Activated gamma-delta T cell treated with Interleukin-2 at 50 U/mL for 16 hours (primary cell): ENCODE measurements at regions not wholly inside any gene's neighbourhood (a gene's known extent, or its start where the extent isn't known, plus 50 kb on each side); places are given as distances from the start of the nearest gene placed in this dataset.
"Not testable (repeated sequence)": the region's sequence is repeated elsewhere in the genome, so short reads cannot be mapped to it uniquely, and the experiment has no call there.

ENCODE experiments used
- DNase-seq: peaks from one replicate; pipeline ENCODE4 v3.0.0-alpha.2; 2020

- no peak for DNase-seq
Observed at GRCh38 chr14:66300886-66301285, 185.3 kb upstream of the CCDC196 start.

- no peak for DNase-seq
Observed at GRCh38 chr14:66306101-66306500, 180.1 kb upstream of the CCDC196 start.

- DNase-seq = no peak
Observed at GRCh38 chr14:66311058-66311457, 175.1 kb upstream of the CCDC196 start.

- no peak for DNase-seq
Observed at GRCh38 chr14:66311990-66312389, 174.2 kb upstream of the CCDC196 start.

GRCh38 chr14:66312451-66312850 is 173.7 kb upstream of the CCDC196 start:
- no peak for DNase-seq

GRCh38 chr14:66315098-66315497 is 171.1 kb upstream of the CCDC196 start:
- no peak for DNase-seq

DNA sequence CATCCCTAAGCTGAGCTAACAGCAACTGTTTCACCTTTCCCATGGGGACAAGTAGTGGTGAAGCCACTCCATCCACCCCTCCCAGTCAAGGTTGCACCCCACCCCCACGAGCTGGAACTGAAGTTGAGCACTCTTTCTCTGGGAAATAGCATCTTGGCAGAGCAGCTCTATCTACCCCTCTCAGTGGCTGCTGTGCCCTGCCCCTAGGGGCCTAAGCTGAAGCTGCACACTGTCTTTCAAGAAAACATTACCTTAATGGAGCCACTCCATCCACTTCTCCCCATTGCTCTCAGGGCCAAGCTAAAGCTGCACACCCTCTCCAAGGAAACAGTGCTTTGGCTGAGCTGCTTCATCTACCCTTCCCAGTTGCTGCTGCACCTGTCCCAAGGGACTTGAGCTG is 170.6 kb upstream of the CCDC196 start:
- DNase-seq = no peak

DNA sequence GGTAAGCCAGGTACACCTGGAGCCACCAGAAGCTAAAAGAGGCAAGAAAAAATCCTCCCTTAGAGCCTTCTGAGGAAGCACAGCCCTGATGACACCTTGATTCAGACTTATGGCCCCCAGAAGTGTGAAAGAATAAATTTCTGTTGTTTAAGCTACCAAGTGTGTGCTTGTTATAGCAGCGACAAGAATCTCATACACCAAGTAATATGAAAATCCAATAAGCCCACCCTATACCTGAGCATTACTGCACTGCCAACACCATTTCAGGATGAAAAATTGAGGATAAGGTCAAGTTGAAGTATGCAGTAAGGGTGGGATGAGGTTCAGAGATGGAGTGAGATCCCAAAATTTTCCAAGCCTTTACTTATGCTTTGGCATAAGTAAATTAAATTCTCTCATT is 163.6 kb upstream of the CCDC196 start:
- no peak for DNase-seq

- no peak for DNase-seq
Observed at GRCh38 chr14:66330228-66330627, 155.9 kb upstream of the CCDC196 start.

GRCh38 chr14:66330916-66331315 is 155.3 kb upstream of the CCDC196 start:
- DNase-seq = no peak

DNA sequence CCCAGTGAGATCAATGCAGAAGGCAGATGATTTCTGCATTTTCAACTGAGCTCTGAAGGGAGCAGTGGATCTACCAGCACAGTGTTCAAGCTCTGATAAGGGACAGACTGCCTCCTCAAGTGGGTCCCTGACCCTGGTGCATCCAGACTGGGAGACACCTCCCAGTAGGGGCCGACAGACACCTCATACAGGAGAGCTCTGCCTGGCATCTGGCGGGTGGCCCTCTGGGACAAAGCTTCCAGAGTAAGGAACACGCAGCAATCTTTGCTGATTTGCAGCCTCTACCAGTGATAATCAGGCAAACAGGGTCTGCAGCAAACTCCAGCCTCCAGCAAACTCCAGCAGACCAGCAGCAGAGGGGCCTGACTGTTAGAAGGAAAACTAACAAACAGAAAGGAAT is 152.9 kb upstream of the CCDC196 start:
- not testable (repeated sequence) for DNase-seq

DNA sequence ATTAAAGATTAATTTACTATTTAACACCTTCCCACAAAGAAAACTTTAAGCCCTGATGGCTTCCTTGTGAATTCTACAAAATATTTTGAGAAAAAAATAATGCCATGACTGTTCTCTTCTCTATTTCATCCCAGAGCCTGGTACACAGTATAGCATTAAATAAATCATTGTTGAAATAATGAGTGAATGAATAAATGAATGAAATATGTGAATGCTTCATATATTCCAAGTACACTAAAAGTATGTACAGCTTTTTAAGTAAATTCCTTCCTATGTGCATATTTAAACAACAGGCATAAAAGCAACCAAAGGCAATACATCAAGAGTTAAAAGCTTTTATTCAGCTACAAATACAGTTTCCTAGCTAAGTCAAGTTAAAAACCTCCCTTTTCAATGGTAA is 144.9 kb upstream of the CCDC196 start:
- DNase-seq = no peak

- DNase-seq = no peak
Observed at GRCh38 chr14:66345986-66346385, 140.2 kb upstream of the CCDC196 start.

- DNase-seq = no peak
Observed at GRCh38 chr14:66351310-66351709, 134.9 kb upstream of the CCDC196 start.

DNA sequence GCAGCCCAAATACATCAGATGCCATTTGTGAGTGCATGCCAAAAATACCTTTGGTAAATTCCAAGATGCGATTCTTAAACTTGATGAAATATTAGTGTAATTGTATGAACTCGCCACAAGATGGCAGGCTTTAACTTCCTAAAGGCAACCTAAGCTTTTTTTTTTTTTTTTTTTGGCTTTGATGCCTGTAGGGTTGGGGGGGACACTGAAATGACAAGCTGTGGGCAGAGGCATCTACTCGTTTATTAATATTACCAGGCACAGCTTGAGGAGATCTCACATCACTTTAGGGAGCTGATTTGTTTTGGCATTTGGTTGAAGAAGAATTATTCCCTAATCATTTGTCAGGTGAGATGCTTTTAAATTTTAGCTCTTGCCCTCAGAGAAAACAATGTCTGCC is 126.7 kb upstream of the CCDC196 start:
- peak; percentile 5 for DNase-seq

DNA sequence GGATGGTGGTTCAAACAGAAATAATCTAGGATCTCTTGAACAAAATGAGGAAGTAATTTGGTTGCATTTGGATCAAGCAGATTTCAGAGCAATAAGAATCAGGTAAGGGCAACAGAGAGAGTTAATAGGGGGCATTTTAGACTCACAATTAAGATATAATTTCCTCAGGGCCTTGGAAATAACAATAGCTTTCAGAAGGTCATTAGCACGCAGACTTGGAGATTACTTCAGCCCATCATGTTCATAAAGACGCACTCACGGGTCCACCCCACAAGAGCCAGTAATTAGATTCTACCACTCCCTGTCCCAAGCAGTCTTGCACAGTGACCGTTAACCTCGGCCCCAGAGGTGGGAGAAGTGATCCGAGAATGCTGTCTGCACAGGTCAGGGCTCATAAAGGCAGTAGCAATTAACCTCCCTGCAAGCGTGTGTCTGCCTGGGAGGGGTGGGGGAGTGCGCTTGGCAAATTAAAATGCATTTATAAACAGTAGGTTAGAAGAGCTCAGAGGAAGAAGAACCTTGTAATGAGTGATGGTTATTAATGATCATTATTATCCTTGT is 125.7 kb upstream of the CCDC196 start:
- DNase-seq = no peak

GRCh38 chr14:66361013-66361412 is 125.2 kb upstream of the CCDC196 start:
- DNase-seq = no peak

DNA sequence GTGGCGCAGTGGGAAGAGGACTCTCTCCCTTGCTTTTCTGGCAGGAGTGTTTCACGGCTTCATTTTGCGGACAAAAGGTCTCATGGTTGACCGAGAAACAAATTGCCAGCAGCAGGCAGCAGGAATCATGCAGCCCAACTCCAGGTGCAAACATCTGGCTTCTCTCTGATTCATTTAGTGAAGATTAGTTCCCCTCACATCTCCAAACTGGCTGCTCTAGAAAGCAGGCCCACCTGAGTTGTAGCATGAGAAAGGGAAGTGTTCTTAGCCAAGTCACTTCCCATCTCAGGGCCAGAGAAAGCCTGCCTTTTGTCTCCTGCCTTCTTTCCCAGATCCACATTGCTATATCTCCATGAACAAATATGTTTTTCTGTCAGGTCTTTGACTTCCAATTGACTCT is 120.8 kb upstream of the CCDC196 start:
- no peak for DNase-seq

DNA sequence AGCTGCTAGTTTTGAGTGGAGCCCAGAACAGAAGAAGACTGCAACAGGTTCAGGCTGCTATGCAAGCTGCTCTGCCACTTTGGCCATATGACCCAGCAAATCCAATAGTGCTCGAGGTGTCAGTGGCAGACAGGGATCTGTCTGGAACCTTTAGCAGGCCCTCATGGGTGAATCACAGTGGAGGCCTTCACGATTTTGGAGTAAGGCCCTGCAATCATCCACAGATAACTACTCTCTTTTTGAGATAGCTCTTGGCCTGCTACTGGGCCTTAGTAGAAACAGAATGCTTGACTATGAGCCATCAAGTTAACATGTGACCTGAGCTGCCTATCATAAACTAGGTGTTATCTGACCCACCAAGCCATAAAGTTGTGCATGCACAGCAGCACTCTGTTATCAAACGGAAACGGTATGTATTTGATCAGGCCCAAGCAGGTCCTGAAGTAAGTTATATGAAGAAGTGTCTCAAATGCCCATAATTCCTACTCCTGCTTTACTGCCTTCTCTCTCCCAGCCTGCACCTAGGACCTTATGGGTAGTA is 116.9 kb upstream of the CCDC196 start:
- no peak for DNase-seq

GRCh38 chr14:66371776-66372175 is 114.4 kb upstream of the CCDC196 start:
- no peak for DNase-seq

DNA sequence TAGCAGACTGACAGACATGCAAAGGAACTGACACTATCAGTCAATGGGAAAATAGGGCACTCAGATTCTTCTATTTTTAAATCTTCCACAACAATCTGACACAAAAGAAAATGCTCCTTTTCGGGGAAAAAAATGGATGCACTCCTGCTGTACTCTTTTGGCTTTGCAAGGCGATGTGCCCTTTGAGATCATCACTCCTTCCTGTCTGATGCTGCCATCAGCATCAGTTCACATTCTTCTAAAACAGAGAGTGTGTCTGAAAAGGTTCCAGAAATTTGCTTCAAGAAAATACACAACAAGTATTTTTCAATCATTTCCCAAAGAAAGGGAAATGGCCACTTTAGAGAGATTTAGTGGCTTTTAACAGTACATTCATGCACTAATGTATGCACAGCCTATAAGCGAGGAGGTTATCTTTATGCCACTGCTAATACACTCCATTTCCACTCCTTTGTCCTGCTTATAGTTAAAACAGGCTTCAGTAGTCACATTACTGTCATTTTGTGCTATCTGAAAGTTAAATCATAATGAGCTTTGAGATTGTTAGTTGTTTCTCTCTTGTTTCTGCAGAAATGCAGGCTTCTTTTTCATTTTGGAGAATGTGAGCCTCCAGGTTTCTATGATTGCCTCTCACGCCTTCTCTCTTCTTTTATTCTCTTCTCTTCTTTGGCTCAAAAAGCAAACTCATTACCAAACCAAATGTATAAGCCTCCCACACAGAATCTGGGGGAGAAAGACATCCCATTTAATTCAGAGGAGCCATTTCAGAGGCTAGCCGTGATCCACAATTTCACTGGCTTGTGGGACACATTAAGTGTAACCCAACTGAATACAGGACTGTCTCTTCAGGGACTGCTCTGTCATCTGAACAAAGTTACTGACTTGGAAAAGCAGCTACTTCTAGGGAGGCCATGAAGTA is 110.9 kb upstream of the CCDC196 start:
- DNase-seq = no peak

GRCh38 chr14:66377574-66377973 is 108.6 kb upstream of the CCDC196 start:
- no peak for DNase-seq

DNA sequence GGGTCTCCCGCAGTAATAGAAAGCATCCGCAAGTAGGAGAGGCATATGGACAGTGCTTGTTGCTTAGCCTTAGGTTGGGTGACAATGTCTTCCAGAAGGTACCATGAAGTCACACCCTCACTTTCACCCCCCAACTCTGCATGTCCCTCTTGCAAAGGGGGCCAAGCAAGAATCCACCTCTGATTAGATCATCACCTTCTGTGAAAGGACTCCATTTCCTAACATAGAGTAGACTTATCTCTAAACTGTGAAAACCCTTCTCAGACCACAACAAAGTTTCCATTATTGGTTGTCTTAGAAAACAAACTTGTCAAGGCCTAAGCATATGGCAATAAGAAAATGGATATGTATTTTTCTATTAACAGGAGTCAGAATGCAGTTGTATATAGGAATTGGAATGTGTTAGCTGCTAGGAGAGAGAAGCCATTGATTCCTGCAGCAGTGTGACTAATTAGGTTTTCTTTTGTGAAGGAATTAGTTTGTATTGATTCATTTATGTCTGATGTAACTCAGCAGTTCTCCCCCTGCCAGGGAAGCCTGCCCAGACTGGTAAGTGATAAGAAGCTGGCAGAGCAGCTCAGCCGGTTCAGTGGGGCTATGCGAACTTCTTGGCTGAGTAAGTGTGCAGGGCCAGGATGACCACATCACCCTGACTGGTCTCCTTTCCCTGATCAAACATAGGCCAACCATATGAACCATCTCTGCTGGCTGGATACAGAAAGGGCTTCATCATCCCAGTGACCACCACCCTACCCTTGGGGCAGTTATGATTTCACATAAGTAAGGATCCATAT is 107.3 kb upstream of the CCDC196 start:
- DNase-seq = no peak

DNA sequence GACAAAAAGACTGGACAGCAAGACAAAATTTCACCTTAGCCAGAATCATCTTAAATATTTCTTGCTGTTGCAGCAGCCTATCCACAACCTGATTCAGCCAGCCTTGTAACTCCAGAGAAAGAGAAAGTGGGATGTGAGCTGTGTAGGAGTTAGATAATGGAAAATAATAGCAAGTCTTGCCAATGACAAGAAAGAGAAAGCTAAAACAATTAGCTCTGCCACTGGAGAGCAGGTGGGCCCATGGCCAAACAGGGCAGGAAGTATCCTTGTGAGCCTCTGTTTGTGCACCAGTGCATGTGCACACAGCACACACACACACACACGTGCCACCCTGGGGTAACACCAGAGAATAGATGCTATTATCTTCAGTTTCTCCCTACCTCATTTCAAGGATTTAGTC is 106.0 kb upstream of the CCDC196 start:
- DNase-seq = no peak
